PC-9 (cell line): ENCODE measurements at regions not wholly inside any gene's neighbourhood (a gene's known extent, or its start where the extent isn't known, plus 50 kb on each side); places are given as distances from the start of the nearest gene placed in this dataset.

Experiments used
- BruUV-seq: library from RNA; stranded (reverse); fragments of 400-500 nt; replicated peaks from 2 replicates; lab custom pipeline; 2021; lab: Mats Ljungman, UMichigan
- CTCF ChIA-PET: fragments of 300-600 bp; sonication (Branson Sonifier 250); formaldehyde crosslinking; loops from one replicate; lab custom pipeline; 2022; ENCODE audit warnings: antibody characterized with exemption; lab: Charles Lee
- POLR2A ChIA-PET: fragments of 300-600 bp; sonication (Branson Sonifier 250); formaldehyde crosslinking; loops from one replicate; lab custom pipeline; 2022; ENCODE audit warnings: antibody characterized with exemption; ENCODE audit not compliant: unreplicated experiment; lab: Charles Lee
- DNase-seq, 2 experiments: peaks; one replicate each; pipeline versions ENCODE4 v3.0.0 to v3.0.0-alpha.2; 2015 to 2022; ENCODE audit warnings: mixed read lengths in 1 of 2
- H2AFZ ChIP-seq: fragments of 200-600 bp; sonication (generic); 2 replicates; pipeline ENCODE4 v1.8.1; 2017; ENCODE audit warnings: antibody characterized with exemption
- H3F3A ChIP-seq: fragments of 200-600 bp; sonication (generic); 2 replicates; pipeline ENCODE4 v1.8.1; 2017; ENCODE audit warnings: antibody characterized with exemption, mild to moderate bottlenecking, low read depth; ENCODE audit not compliant: insufficient read depth
- H3K27ac ChIP-seq: fragments of 200-600 bp; sonication (generic); 2 replicates; pipeline ENCODE4 v1.6.1; 2016; ENCODE audit warnings: mixed run types
- H3K27me3 ChIP-seq: fragments of 200-600 bp; sonication (generic); 2 replicates; pipeline ENCODE4 v1.6.1; 2016; ENCODE audit warnings: low read depth, mixed run types; ENCODE audit not compliant: insufficient read depth
- H3K36me3 ChIP-seq: fragments of 200-600 bp; sonication (generic); 2 replicates; pipeline ENCODE4 v1.6.1; 2016; ENCODE audit warnings: low read depth, mixed run types
- H3K4me1 ChIP-seq: fragments of 200-600 bp; sonication (generic); replicated peaks from 2 replicates; pipeline ENCODE4 v1.6.1; 2016; ENCODE audit warnings: mixed run types; ENCODE audit not compliant: insufficient read depth
- H3K4me2 ChIP-seq: fragments of 200-600 bp; sonication (generic); 2 replicates; pipeline ENCODE4 v1.6.1; 2017; ENCODE audit warnings: mixed run types
- H3K4me3 ChIP-seq: fragments of 200-600 bp; sonication (generic); 2 replicates; pipeline ENCODE4 v1.6.1; 2016; ENCODE audit warnings: mixed run types
- H3K79me2 ChIP-seq: fragments of 200-600 bp; sonication (generic); 2 replicates; pipeline ENCODE4 v1.6.1; 2017; ENCODE audit warnings: low read depth, mixed run types
- H3K9me2 ChIP-seq: fragments of 200-600 bp; sonication (generic); 2 replicates; pipeline ENCODE4 v1.8.1; 2017; ENCODE audit warnings: mild to moderate bottlenecking; ENCODE audit not compliant: insufficient read depth
- H3K9me3 ChIP-seq: fragments of 200-600 bp; sonication (generic); 2 replicates; pipeline ENCODE4 v1.8.1; 2016; ENCODE audit warnings: low read depth; ENCODE audit not compliant: insufficient read depth
- H4K20me1 ChIP-seq: fragments of 200-600 bp; sonication (generic); 2 replicates; pipeline ENCODE4 v1.8.1; 2017; ENCODE audit not compliant: insufficient read depth
- EZH2 ChIP-seq: fragments of 200-600 bp; sonication (generic); IDR thresholded peaks from 2 replicates; pipeline ENCODE4 v1.8.0; 2017; ENCODE audit warnings: antibody characterized with exemption, low read depth
- intact Hi-C: fragments of 100-400 bp; cut with micrococcal nuclease; formaldehyde crosslinking; loops from one replicate; pipeline ENCODE4 v1.10.0; 2022; ENCODE audit not compliant: unreplicated experiment
- TF ChIP-seq, protein P1 (sequence below): fragments of 200-600 bp; sonication (generic); conservative IDR thresholded peaks from 2 replicates; pipeline ENCODE4 v1.6.1; 2017; ENCODE audit warnings: mixed run types, antibody characterized with exemption, mild to moderate bottlenecking, moderate library complexity

DNA sequence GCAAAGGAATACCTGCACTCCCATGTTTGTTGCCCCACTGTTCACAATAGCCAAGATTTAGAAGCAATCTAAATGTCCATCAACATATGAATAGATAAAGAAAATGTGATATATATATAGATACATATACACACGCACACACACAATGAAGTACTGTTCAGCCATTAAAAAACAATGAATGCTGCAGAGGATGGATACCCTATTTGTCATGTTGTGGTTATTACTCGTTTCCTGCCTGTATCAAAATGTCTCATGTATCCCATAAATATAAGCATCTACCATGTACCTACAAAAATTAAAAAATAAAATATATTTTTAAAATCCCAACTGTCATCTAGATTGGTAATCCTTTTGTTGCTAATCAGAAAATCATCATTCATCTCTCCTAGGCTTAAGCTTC, 634.8 kb upstream of the ADGRL2 start:
- Histone ChIP-seq H3K27ac (no peak overlapping the region), H3K27me3 (no peaks in the 10 kb centered on the region), H4K20me1 (no peaks in the 10 kb centered on the region), H2AFZ (no peak overlapping the region), H3K36me3 (no peaks in the 10 kb centered on the region), H3K4me1 (no peaks in the 10 kb centered on the region), H3K4me2 (no peak overlapping the region), H3F3A (no peaks in the 10 kb centered on the region), H3K4me3 (no peak overlapping the region), H3K9me3 (no peaks in the 10 kb centered on the region), H3K79me2 (no peaks in the 10 kb centered on the region), H3K9me2 (no peaks in the 10 kb centered on the region)
- no peak for DNase-seq
- intact Hi-C loops: no loop called here
- TF ChIP-seq, protein P1, sequence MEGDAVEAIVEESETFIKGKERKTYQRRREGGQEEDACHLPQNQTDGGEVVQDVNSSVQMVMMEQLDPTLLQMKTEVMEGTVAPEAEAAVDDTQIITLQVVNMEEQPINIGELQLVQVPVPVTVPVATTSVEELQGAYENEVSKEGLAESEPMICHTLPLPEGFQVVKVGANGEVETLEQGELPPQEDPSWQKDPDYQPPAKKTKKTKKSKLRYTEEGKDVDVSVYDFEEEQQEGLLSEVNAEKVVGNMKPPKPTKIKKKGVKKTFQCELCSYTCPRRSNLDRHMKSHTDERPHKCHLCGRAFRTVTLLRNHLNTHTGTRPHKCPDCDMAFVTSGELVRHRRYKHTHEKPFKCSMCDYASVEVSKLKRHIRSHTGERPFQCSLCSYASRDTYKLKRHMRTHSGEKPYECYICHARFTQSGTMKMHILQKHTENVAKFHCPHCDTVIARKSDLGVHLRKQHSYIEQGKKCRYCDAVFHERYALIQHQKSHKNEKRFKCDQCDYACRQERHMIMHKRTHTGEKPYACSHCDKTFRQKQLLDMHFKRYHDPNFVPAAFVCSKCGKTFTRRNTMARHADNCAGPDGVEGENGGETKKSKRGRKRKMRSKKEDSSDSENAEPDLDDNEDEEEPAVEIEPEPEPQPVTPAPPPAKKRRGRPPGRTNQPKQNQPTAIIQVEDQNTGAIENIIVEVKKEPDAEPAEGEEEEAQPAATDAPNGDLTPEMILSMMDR: no peak
- TF ChIP-seq EZH2: no peak
- ChIA-PET POLR2A (no interaction called here), CTCF (no interaction called here)
- BruUV-seq: no TSS peak

DNA sequence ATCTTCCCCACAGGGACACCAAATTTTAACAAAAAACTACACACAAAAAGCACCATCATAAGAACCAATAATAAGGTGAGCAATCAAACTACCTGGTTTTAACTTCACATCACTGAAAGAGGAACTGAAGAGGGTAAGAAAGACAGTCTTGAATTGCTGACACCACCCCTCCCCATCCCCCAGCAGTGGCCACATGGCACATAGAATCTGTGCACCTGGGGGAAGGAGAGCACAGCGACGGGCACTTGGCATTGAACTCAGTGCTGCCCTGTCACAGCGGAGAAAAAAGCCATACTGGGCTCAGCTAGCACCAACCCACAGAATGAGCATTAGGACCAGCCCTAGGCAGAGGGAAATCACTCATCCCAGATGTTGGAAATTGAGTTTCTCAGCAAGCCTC, 640.0 kb upstream of the ADGRL2 start:
- POLR2A ChIA-PET: no interaction called here
- Histone ChIP-seq H3K4me3 (no peak overlapping the region), H3K4me2 (no peak overlapping the region)

GRCh38 chr1:81158592-81158991, 642.1 kb upstream of the ADGRL2 start:
- H3K36me3 ChIP-seq: no peaks in the 10 kb centered on the region
- intact Hi-C loops: no loop called here
- no peak for TF ChIP-seq EZH2
- TF ChIP-seq, protein P1: no peak
- no peaks in the 10 kb centered on the region for H3K79me2 ChIP-seq
- POLR2A ChIA-PET: no interaction called here
- BruUV-seq: no TSS peak
- H3K4me3 ChIP-seq: no peak overlapping the region
- H3K4me2 ChIP-seq: no peak overlapping the region
- CTCF ChIA-PET: no interaction called here
- no peak overlapping the region for H2AFZ ChIP-seq
- no peak for DNase-seq
- H3K9me2 ChIP-seq: no peaks in the 10 kb centered on the region
- H3K27me3 ChIP-seq: no peaks in the 10 kb centered on the region
- no peaks in the 10 kb centered on the region for H3F3A ChIP-seq
- H3K4me1 ChIP-seq: no peaks in the 10 kb centered on the region
- no peaks in the 10 kb centered on the region for H4K20me1 ChIP-seq
- 0 out of 2 replicates have a peak, but pooled peaks cover 7% of the 10 kb centered on the region for H3K9me3 ChIP-seq
- H3K27ac ChIP-seq: no peak overlapping the region

More for the DNA sequence above, 640.0 kb upstream of the ADGRL2 start:
- Histone ChIP-seq H3K9me2 (no peaks in the 10 kb centered on the region), H3F3A (no peaks in the 10 kb centered on the region), H3K36me3 (no peaks in the 10 kb centered on the region), H3K4me1 (no peaks in the 10 kb centered on the region), H3K27ac (no peak overlapping the region), H2AFZ (no peak overlapping the region), H3K79me2 (no peaks in the 10 kb centered on the region), H3K9me3 (0 out of 2 replicates have a peak, but pooled peaks cover 7% of the 10 kb centered on the region), H4K20me1 (no peaks in the 10 kb centered on the region), H3K27me3 (no peaks in the 10 kb centered on the region)
- no peak for TF ChIP-seq EZH2
- TF ChIP-seq, protein P1: no peak
- intact Hi-C loops: no loop called here
- DNase-seq: no peak
- no TSS peak for BruUV-seq
- CTCF ChIA-PET: no interaction called here
